Breast epithelium (tissue), 4 donors: ENCODE measurements at regions not wholly inside any gene's neighbourhood (a gene's known extent, or its start where the extent isn't known, plus 50 kb on each side); places are given as distances from the start of the nearest gene placed in this dataset.

Experiments used
- DNase-seq, 2 donors: peaks; one replicate each; pipeline ENCODE4 v3.0.0-alpha.2; 2019; ENCODE audit warnings: low spot score in 2 of 2
- H3K27ac ChIP-seq, 2 donors: fragments of 200-600 bp; sonication (generic) in 1 of 2; one replicate each; pipeline ENCODE4 v1.5.1; 2016 to 2019; ENCODE audit warnings: mild to moderate bottlenecking in 1 of 2
- H3K27me3 ChIP-seq, 2 donors: fragments of 200-600 bp; sonication (generic) in 1 of 2; one replicate each; pipeline versions ENCODE4 v1.5.1 to v1.6.0; 2017 to 2019; ENCODE audit warnings: control low read depth in 1 of 2, mild to moderate bottlenecking in 1 of 2
- H3K36me3 ChIP-seq: fragments of 200-600 bp; one replicate; pipeline ENCODE4 v1.5.1; 2019
- H3K4me1 ChIP-seq, 2 donors: fragments of 200-600 bp; sonication (generic); one replicate each; pipeline ENCODE4 v1.5.1; 2016 to 2019; ENCODE audit warnings: control low read depth in 1 of 2
- H3K4me3 ChIP-seq, 3 donors: fragments of 200-600 bp; sonication (generic); 1 replicate in 2 of 3; 2 replicates in 1 of 3; pipeline ENCODE4 v1.5.1; 2016 to 2019; ENCODE audit warnings: mild to moderate bottlenecking in 3 of 3, moderate library complexity in 2 of 3
- H3K9me3 ChIP-seq, 2 donors: fragments of 200-600 bp; sonication (generic) in 1 of 2; one replicate each; pipeline ENCODE4 v1.5.1; 2016 to 2019; ENCODE audit warnings: control low read depth in 1 of 2
- CTCF ChIP-seq, 3 donors: fragments of 450-650 bp; IDR thresholded peaks; one replicate each; pipeline ENCODE4 v1.5.1; 2016 to 2017; ENCODE audit warnings: antibody characterized with exemption in 3 of 3, mild to moderate bottlenecking in 3 of 3, moderate library complexity in 3 of 3
- POLR2A ChIP-seq: fragments of 450-650 bp; IDR thresholded peaks from one replicate; pipeline ENCODE4 v1.6.1; 2016; ENCODE audit warnings: antibody characterized with exemption, mild to moderate bottlenecking, moderate library complexity
- POLR2AphosphoS5 ChIP-seq, 3 donors: sonication (generic); formaldehyde crosslinking; IDR thresholded peaks; one replicate each; pipeline ENCODE4 v1.6.1; 2017; ENCODE audit warnings: antibody characterized with exemption in 3 of 3
- intact Hi-C: fragments of 100-400 bp; cut with DNase I; formaldehyde crosslinking; loops from one replicate; pipeline ENCODE4 v1.15.1; 2023; ENCODE audit warnings: low total_unique reads

- Histone ChIP-seq H3K4me3 (no peak overlapping the region), H3K9me3 (no peaks in the 10 kb centered on the region), H3K36me3 (no peaks in the 10 kb centered on the region), H3K27ac (no peak overlapping the region), H3K27me3 (peaks cover 0 to 11% of the 10 kb centered on the region in 2 donors), H3K4me1 (no peaks in the 10 kb centered on the region)
- TF ChIP-seq POLR2A (no peak), CTCF (IDR thresholded peaks at IDR 0.05) (no peak), POLR2AphosphoS5 (IDR thresholded peaks at IDR 0.05) (no peak)
- intact Hi-C loops: no loop called here
- DNase-seq: no peak
Observed at GRCh38 chrX:9108054-9108453, 74.1 kb upstream of the FAM9B start.

GRCh38 chrX:9110808-9111207, 76.9 kb upstream of the FAM9B start:
- Histone ChIP-seq H3K4me3 (no peak overlapping the region), H3K4me1 (no peaks in the 10 kb centered on the region), H3K36me3 (no peaks in the 10 kb centered on the region), H3K27me3 (peaks cover 0 to 11% of the 10 kb centered on the region in 2 donors), H3K9me3 (no peaks in the 10 kb centered on the region), H3K27ac (no peak overlapping the region)
- intact Hi-C loops: no loop called here
- DNase-seq: no peak
- TF ChIP-seq CTCF (IDR thresholded peaks at IDR 0.05) (no peak), POLR2AphosphoS5 (IDR thresholded peaks at IDR 0.05) (no peak), POLR2A (no peak)

GRCh38 chrX:9114245-9114644, 80.3 kb upstream of the FAM9B start:
- TF ChIP-seq POLR2A: no peak
- no peak for TF ChIP-seq POLR2AphosphoS5 (IDR thresholded peaks at IDR 0.05)
- TF ChIP-seq CTCF (IDR thresholded peaks at IDR 0.05): no peak
- no peak overlapping the region for H3K4me3 ChIP-seq
- no peaks in the 10 kb centered on the region for H3K36me3 ChIP-seq
- intact Hi-C loops: no loop called here
- H3K27ac ChIP-seq: no peak overlapping the region
- H3K4me1 ChIP-seq: no peaks in the 10 kb centered on the region
- peaks cover 0 to 11% of the 10 kb centered on the region in 2 donors for H3K27me3 ChIP-seq
- H3K9me3 ChIP-seq: no peaks in the 10 kb centered on the region
- DNase-seq: no peak

DNA sequence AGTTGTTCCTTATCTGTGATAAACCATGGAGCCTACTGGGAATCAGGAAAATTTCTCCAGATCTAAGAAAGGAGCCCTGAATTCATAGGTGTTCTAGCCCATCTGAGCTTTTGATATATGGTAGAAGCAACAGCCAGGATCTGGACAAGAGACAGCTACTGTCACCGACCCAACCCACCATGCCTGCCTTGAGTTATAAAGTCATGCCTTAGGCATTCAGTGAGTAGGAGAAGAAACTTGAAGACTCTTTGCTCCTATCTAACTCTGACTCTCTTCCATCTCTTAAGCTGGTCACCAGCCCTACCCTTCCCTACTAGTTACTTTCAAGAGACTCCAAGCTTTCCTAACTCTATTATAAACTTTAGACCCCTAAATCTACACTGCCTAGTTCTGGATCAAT, 83.9 kb upstream of the FAM9B start:
- Histone ChIP-seq H3K4me3 (no peak overlapping the region), H3K36me3 (no peaks in the 10 kb centered on the region), H3K27me3 (peaks cover 0 to 5% of the 10 kb centered on the region in 2 donors), H3K9me3 (peaks cover 0 to 5% of the 10 kb centered on the region in 2 donors), H3K27ac (no peak overlapping the region), H3K4me1 (no peaks in the 10 kb centered on the region)
- DNase-seq: no peak
- intact Hi-C loops: no loop called here
- no peak for TF ChIP-seq POLR2A
- no peak for TF ChIP-seq CTCF (IDR thresholded peaks at IDR 0.05)
- no peak for TF ChIP-seq POLR2AphosphoS5 (IDR thresholded peaks at IDR 0.05)

DNA sequence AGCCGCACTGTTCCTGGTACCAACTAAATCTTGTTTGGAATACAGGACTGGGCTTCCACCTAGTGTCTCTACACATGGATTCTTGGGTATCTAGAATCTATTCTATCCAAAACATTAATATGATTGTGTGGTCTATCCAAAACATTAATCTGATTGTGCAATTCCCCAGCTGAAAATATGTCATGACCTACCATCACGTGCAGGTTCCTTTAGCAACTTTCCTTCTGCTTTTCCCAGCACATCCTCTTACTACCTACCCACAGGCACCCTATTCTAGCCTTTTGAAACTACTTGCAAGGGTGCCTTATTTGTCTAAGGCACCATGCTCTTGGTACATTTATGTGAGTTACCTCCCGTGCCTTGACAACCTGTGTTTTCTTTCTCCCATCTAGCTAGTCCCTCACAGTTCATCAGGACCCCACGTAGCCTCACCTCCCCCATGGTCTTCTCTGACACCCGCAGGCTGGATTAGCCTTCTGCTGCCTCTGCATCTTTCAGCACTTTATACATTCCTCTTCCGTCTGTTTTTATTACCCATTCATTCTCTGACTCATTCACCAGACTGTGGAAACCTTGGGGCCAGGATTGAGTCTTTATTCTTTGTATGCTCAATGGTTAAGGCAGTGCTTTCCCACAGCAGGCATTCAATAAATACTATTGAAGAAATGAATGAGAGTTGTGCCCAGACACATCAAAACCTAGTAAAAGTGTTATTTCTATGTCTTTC, 88.8 kb upstream of the FAM9B start:
- Histone ChIP-seq H3K9me3 (peaks cover 0 to 5% of the 10 kb centered on the region in 2 donors), H3K27ac (no peak overlapping the region), H3K27me3 (peaks cover 0 to 5% of the 10 kb centered on the region in 2 donors), H3K4me3 (no peak overlapping the region), H3K36me3 (no peaks in the 10 kb centered on the region), H3K4me1 (no peaks in the 10 kb centered on the region)
- intact Hi-C loops: no loop called here
- TF ChIP-seq POLR2AphosphoS5 (IDR thresholded peaks at IDR 0.05) (no peak), POLR2A (no peak), CTCF (IDR thresholded peaks at IDR 0.05) (no peak)
- no peak for DNase-seq
